Tibial nerve (tissue), 4 donors: ENCODE measurements at regions not wholly inside any gene's neighbourhood (a gene's known extent, or its start where the extent isn't known, plus 50 kb on each side); places are given as distances from the start of the nearest gene placed in this dataset.
"Not testable (repeated sequence)": the region's sequence is repeated elsewhere in the genome, so short reads cannot be mapped to it uniquely, and the experiment has no call there.

Experiments
- DNase-seq, 2 donors: peaks; one replicate each; pipeline ENCODE4 v3.0.0-alpha.2; 2019; ENCODE audit warnings: low spot score in 2 of 2
- H3K27ac ChIP-seq, 4 donors: fragments of 200-600 bp; sonication (generic) in 3 of 4; one replicate each; pipeline ENCODE4 v1.5.1; 2017 to 2019; ENCODE audit warnings: mild to moderate bottlenecking in 1 of 4
- H3K27me3 ChIP-seq, 2 donors: fragments of 200-600 bp; sonication (generic) in 1 of 2; one replicate each; pipeline versions ENCODE4 v1.5.1 to v1.6.0; 2017 to 2019
- H3K36me3 ChIP-seq, 3 donors: fragments of 200-600 bp; sonication (generic); one replicate each; pipeline ENCODE4 v1.5.1; 2018 to 2019
- H3K4me1 ChIP-seq, 4 donors: fragments of 200-600 bp; sonication (generic) in 3 of 4; one replicate each; pipeline ENCODE4 v1.5.1; 2017 to 2019
- H3K4me3 ChIP-seq, 4 donors: fragments of 200-600 bp; sonication (generic) in 3 of 4; one replicate each; pipeline ENCODE4 v1.5.1; 2017 to 2019; ENCODE audit warnings: mild to moderate bottlenecking in 1 of 4, moderate library complexity in 1 of 4
- H3K9me3 ChIP-seq, 4 donors: fragments of 200-600 bp; sonication (generic) in 3 of 4; one replicate each; pipeline ENCODE4 v1.5.1; 2017 to 2019
- EP300 ChIP-seq, 2 donors: sonication (generic); formaldehyde crosslinking; IDR thresholded peaks; one replicate each; pipeline ENCODE4 v1.6.1; 2017; ENCODE audit warnings: antibody characterized with exemption in 2 of 2, mild to moderate bottlenecking in 1 of 2
- POLR2A ChIP-seq, 2 donors: fragments of 450-650 bp; IDR thresholded peaks; one replicate each; pipeline ENCODE4 v1.6.1; 2017; ENCODE audit warnings: antibody characterized with exemption in 2 of 2, mild to moderate bottlenecking in 2 of 2, moderate library complexity in 2 of 2
- WGBS, 2 donors: methylation state at CpG; one replicate each; pipeline ENCODE4 v1.1.5; 2018; 5-methylcytosine and 5-hydroxymethylcytosine counted together
- TF ChIP-seq, protein P1 (sequence below), 5 experiments: fragments of 200-600 bp in 3 of 5; fragments of 450-650 bp in 2 of 5; sonication (generic) in 3 of 5; IDR thresholded peaks; one replicate each; pipeline ENCODE4 v1.5.1; 2016 to 2019; ENCODE audit warnings: antibody characterized with exemption in 5 of 5, mild to moderate bottlenecking in 3 of 5, moderate library complexity in 2 of 5

DNA sequence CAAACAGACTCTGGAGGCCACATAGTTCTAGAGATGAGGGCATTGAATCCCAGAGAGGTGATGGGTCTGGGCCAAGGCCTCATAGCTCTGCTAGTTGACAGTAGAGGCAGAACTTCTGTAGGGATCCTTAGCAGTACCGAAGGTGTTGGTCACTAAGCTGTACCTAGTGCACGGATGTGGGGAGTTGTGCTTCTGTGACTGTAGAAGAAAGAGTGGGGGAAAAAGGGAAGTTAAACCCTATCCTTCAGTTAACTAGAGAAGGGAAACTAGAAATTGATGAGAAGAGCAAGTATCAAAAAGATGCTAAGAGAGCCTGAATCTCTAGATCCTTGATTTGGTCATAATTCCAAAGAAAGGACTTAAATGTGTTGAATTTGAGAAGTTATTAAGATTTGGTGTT is 186.7 kb downstream of the NFKBIZ start:
- no peak overlapping the region for H3K4me3 ChIP-seq
- TF ChIP-seq, protein P1, sequence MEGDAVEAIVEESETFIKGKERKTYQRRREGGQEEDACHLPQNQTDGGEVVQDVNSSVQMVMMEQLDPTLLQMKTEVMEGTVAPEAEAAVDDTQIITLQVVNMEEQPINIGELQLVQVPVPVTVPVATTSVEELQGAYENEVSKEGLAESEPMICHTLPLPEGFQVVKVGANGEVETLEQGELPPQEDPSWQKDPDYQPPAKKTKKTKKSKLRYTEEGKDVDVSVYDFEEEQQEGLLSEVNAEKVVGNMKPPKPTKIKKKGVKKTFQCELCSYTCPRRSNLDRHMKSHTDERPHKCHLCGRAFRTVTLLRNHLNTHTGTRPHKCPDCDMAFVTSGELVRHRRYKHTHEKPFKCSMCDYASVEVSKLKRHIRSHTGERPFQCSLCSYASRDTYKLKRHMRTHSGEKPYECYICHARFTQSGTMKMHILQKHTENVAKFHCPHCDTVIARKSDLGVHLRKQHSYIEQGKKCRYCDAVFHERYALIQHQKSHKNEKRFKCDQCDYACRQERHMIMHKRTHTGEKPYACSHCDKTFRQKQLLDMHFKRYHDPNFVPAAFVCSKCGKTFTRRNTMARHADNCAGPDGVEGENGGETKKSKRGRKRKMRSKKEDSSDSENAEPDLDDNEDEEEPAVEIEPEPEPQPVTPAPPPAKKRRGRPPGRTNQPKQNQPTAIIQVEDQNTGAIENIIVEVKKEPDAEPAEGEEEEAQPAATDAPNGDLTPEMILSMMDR (IDR thresholded peaks at IDR 0.05), result no peak
- TF ChIP-seq POLR2A (IDR thresholded peaks at IDR 0.05) (no peak), EP300 (IDR thresholded peaks at IDR 0.05) (no peak)
- H3K9me3 ChIP-seq, result peaks cover 0 to 11% (median 0%) of the 10 kb centered on the region in 4 donors
- no peak overlapping the region for H3K27ac ChIP-seq
- DNase-seq, result no peak
- 84 to 91% methylated on average over 2 of the region's 2 CpGs for WGBS, 2 donors
- H3K4me1 ChIP-seq, result no peaks in the 10 kb centered on the region
- H3K36me3 ChIP-seq, result no peaks in the 10 kb centered on the region
- no peaks in the 10 kb centered on the region for H3K27me3 ChIP-seq

DNA sequence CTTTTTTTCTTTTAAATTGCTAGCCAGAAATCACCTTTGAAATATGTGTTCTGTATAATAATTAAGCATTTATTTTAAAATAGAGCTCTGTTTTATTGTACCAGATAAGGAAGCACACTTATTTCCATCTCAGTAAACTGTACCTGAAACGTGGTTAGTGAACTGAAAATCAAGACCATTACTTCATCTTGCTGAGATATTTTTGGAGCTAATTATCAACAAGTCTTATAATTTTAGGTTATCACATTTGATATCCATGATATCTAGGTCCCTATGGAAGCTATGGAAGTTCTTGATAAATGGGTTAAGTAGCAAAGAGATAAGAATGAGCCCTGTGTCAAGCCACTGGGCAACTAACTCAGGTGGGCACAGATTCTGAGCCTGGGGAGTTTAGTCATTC is 187.2 kb downstream of the NFKBIZ start:
- Histone ChIP-seq H3K36me3 (no peaks in the 10 kb centered on the region), H3K9me3 (peaks cover 0 to 11% (median 0%) of the 10 kb centered on the region in 4 donors), H3K4me3 (no peak overlapping the region), H3K27ac (no peak overlapping the region), H3K27me3 (no peaks in the 10 kb centered on the region), H3K4me1 (no peaks in the 10 kb centered on the region)
- TF ChIP-seq EP300 (IDR thresholded peaks at IDR 0.05) (no peak), POLR2A (IDR thresholded peaks at IDR 0.05) (no peak)
- TF ChIP-seq, protein P1 (IDR thresholded peaks at IDR 0.05), result no peak
- 63 to 67% methylated on average over 1 of the region's 1 CpG for WGBS, 2 donors
- DNase-seq, result no peak

DNA sequence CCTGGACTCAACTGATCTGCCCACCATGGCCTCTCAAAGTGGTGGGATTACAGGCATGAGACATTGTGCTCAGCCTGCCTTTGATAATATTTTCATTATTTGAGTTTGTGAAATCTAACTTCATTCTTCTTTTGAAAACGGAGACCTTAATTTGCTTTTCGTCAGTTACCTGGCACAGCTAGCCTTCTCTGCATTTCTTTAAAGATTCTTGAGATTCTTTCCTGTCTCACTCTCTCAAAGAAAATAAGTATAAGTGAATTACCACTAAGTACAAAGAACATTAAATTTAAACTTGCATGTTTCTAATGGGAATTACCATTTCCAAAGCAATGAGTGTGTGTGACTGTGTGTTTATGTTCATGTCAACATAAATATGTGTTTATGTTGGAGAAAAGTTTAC is 187.9 kb downstream of the NFKBIZ start:
- Histone ChIP-seq H3K36me3 (no peaks in the 10 kb centered on the region), H3K4me1 (no peaks in the 10 kb centered on the region), H3K4me3 (no peak overlapping the region), H3K9me3 (peaks cover 0 to 11% (median 0%) of the 10 kb centered on the region in 4 donors), H3K27me3 (no peaks in the 10 kb centered on the region), H3K27ac (no peak overlapping the region)
- WGBS, 2 donors, result 45 to 50% methylated on average over 2 of the region's 2 CpGs
- TF ChIP-seq POLR2A (IDR thresholded peaks at IDR 0.05), result no peak
- TF ChIP-seq EP300 (IDR thresholded peaks at IDR 0.05), result no peak
- TF ChIP-seq, protein P1 (IDR thresholded peaks at IDR 0.05), result no peak
- DNase-seq, result no peak

DNA sequence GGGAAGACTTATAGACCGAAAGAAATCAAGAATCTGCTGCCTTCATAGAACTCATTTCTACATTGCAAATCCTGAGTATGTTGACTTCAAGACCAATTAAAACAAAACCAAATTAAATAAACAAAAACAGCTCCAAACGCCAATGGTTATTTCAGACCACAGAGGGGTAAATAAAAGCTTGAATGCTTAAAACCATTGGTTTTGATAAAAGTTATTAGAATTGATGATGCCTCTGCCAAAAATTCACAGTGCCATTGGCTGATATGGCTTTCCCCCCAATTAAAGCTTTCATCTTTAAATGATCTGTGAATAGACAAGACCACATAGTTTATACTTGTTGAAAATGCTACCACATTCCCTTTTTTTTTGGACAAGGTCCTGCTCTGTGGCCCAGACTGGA is 188.5 kb downstream of the NFKBIZ start:
- Histone ChIP-seq H3K27ac (no peak overlapping the region), H3K36me3 (no peaks in the 10 kb centered on the region), H3K4me3 (no peak overlapping the region), H3K27me3 (no peaks in the 10 kb centered on the region), H3K4me1 (no peaks in the 10 kb centered on the region), H3K9me3 (peaks cover 0 to 11% (median 0%) of the 10 kb centered on the region in 4 donors)
- WGBS, 2 donors, result 62 to 64% methylated on average over 2 of the region's 2 CpGs
- no peak for DNase-seq
- TF ChIP-seq EP300 (IDR thresholded peaks at IDR 0.05), result no peak
- TF ChIP-seq POLR2A (IDR thresholded peaks at IDR 0.05), result no peak
- TF ChIP-seq, protein P1 (IDR thresholded peaks at IDR 0.05), result no peak

DNA sequence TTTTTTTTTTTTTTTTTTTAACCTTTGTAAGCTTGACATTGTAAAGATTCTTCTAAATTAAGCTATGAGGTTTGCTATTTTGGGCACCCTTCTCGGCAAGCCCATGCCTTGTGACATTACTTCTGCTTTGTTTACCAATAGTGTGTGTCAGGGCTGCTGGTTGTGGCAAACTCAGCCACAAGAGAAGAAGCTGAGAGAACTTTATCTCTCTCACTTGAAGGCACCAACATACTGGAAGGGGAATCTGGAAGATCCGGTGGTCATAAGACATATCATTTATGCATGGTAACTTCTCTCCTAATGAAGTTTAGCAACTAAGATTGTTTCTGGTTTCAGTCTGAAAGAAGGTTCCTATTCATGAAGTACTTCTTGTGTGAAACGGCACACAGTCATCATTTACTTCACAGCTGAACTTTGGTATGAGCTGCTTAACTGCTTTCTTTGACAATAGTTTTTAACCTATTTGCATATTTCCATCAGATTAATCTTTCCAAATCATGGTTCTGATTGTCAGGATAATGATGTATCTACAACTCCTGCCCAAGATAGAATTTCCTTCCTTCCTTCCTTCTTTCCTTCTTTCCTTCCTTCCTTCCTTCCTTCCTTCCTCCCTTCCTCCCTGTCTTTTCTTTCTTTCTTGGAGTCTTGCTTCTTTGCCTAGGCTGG is 189.3 kb downstream of the NFKBIZ start:
- Histone ChIP-seq H3K4me3 (no peak overlapping the region), H3K27me3 (no peaks in the 10 kb centered on the region), H3K36me3 (no peaks in the 10 kb centered on the region), H3K4me1 (no peaks in the 10 kb centered on the region), H3K27ac (no peak overlapping the region), H3K9me3 (peaks cover 0 to 11% (median 0%) of the 10 kb centered on the region in 4 donors)
- DNase-seq, result no peak
- WGBS, 2 donors, result 76 to 84% methylated on average over 3 of the region's 3 CpGs
- TF ChIP-seq, protein P1 (IDR thresholded peaks at IDR 0.05), result no peak
- TF ChIP-seq EP300 (IDR thresholded peaks at IDR 0.05), result peak in 1 of 2 donors; percentile 48

DNA sequence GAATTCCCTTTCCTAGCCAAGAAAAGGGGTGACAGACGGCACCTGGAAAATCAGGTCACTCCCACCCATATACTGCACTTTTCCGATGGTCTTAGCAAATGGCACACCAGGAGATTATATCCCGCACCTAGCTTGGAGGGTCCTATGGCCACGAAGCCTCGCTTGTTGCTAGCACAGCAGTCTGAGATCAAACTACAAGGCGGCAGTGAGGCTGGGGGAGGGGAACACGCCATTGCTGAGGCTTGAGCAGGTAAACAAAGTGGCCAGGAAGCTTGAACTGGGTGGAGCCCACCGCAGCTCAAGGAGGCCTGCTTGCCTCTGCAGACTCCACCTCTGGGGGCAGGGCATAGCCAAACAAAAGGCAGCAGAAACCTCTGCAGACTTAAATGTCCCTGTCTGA is 190.8 kb downstream of the NFKBIZ start:
- not testable (repeated sequence) for H3K4me3 ChIP-seq, H3K36me3 ChIP-seq, H3K27ac ChIP-seq, DNase-seq, H3K27me3 ChIP-seq, H3K4me1 ChIP-seq
- peaks cover 0 to 11% (median 0%) of the 10 kb centered on the region in 4 donors for H3K9me3 ChIP-seq
- WGBS, 2 donors, result 86 to 88% methylated on average over 7 to 8 of the region's 8 CpGs
